GM21529 (cell line): ENCODE measurements at regions not wholly inside any gene's neighbourhood (a gene's known extent, or its start where the extent isn't known, plus 50 kb on each side); places are given as distances from the start of the nearest gene placed in this dataset.
"Not testable (repeated sequence)": the region's sequence is repeated elsewhere in the genome, so short reads cannot be mapped to it uniquely, and the experiment has no call there.

Experiments used
- ATAC-seq: cut with Tn5 transposase; IDR thresholded peaks from one replicate; pipeline ENCODE4 v1.9.1; 2021; ENCODE audit not compliant: unreplicated experiment

DNA sequence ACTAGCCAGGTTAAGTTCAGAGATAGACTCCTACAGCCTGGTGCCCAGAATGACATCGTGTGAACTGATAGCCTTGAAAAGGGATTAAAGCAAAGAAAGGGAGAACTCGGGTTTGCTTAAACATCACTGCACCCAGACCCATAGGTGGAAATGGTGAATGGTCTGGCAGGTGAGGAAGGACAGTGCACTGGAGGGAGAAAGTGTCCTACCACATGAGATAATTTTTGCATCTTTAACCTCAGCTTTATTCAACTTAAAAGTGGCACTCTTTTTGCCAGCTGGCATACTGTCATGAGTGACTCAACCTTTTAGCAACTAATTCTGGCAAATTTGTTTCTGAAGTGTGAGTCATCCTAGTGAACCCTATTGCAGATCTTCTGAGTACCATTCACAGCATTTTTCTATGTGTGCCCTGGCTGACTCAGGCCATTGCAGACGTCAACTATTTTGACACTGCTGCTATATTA is 53.0 kb upstream of the DAPP1 start:
- ATAC-seq, result no peak

DNA sequence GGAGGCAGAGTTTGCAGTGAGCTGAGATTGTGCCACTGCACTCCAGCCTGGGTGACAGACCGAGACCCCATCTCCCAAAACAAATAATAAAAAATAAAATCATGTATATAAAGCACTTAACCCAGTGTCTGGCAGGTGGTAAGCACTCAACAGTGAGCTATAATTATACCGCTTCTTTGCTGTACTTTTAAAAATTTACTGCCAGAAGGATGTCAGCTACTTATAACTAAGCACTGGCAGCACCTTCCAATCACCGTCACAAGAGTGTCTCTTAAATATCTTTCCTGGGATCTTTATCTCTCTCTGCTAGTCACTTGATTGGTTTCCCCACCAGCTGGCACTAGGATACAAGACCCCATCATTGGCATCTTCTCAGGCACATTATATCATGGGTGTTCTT is 53.9 kb upstream of the DAPP1 start:
- no peak for ATAC-seq

DNA sequence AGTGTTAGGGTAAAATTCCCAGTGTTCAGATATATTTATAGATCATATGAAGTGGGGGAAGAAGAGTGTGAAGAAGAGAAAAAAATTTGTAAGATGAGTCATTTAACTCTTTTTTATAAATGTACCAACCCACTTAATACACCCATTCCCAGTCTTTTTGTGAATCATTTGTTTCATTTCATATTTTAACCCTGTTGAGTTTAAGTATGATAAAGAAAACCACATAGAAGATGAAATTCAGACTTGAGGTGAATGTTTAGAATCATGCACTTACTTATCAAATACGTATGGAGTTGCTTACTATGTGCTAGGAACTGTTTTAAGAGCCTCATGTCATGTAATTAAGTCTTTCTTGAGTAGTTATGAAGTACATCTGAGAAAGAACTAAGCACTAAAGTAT is 56.6 kb upstream of the DAPP1 start:
- no peak for ATAC-seq

DNA sequence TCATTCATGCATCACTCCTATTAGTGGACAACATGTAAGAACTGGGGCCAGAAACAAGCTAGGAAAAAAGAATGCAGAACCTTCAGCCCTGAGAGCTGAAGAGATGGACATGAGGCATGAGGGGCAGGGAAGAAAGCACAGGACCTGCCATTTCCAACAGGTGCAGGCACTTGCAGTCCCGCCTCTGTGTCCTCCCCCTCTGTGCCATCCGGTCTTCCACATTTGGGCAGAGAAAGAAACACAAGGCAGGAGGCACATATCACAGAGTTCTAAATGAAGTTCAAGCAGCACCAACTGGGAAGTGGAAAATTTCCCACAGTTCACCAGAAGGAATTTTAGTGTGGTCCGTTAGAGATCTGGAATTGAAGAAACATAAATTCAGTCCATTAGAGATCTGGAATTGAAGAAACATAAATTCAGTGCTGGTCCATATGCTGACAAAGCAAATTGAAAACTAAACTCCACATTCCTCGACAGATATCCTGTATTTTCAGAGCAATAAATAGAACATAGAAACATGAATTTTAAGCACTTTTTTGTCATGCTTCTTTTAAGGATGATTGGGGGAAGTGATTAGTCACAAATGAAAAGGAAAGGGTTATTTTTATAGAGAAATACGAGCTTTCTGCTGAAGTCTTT is 57.2 kb upstream of the DAPP1 start:
- ATAC-seq, result no peak

DNA sequence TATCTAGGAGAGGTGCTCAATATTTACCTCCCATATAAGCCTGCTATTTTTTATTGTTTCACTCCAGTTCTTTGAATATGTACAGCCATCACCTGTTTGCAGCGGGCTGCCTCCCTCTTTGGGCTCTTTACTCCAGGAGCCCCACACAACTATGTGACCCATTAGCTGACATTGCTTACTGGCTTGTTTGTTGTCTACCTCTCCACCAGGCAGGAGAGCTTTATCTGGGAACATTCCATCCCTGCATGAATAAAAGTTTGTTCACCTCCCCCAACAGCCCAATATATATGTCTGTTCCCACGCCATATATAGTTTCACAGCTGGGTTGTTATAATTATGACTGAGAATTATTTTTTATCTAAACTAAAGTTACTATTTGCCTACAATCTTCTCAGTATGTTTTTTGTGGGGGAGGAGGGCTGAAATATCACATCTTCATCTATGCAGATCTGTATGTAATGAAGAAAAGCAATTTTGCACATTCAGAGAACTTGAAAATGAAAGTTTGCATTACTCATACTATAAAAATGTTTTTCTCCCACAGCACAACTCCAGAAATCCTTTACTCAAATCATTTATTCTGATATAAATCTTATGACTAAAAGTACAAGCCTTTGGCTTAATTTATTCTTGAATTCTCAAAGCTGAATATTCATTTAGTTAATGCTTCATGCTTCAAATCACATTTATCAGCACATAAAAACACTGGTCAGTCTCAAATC is 61.2 kb upstream of the DAPP1 start:
- ATAC-seq, result no peak

DNA sequence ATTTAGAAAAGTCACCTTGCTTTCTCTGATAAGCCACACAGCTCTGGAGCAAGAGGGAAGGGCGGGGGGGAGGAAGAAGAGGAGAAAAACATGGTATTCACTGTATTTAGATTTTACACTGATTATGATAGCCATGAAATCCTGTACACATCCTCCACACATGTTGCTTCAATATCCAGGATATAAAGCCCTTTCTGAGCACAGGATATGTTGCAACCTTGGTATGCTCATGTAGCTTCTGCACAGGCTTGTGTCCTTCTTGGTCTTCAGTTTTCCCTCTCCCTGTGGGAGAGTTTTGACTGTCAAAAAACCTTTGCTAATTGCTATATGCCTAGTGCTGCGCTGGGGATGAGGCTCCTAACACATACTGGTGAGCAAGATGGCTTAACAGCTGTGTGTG is 61.9 kb upstream of the DAPP1 start:
- no peak for ATAC-seq

DNA sequence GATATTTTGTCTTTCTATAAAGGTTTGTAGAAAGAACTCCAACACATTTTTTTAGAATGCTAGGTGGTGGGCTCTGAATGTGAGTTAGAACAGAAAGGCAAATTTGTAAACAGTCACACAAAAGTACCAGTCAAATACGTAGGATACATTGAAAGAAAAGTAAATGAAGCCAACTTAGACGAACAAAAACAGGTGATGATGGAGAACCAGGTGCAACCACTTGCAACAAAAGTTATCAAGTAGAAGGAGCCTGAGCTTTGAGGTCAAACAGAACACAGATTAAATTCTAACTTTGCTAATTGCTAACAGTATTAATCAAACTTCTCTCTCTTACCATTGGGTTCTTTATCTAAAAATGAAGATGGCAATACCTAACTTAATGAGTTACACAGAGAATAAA is 62.7 kb upstream of the DAPP1 start:
- no peak for ATAC-seq

DNA sequence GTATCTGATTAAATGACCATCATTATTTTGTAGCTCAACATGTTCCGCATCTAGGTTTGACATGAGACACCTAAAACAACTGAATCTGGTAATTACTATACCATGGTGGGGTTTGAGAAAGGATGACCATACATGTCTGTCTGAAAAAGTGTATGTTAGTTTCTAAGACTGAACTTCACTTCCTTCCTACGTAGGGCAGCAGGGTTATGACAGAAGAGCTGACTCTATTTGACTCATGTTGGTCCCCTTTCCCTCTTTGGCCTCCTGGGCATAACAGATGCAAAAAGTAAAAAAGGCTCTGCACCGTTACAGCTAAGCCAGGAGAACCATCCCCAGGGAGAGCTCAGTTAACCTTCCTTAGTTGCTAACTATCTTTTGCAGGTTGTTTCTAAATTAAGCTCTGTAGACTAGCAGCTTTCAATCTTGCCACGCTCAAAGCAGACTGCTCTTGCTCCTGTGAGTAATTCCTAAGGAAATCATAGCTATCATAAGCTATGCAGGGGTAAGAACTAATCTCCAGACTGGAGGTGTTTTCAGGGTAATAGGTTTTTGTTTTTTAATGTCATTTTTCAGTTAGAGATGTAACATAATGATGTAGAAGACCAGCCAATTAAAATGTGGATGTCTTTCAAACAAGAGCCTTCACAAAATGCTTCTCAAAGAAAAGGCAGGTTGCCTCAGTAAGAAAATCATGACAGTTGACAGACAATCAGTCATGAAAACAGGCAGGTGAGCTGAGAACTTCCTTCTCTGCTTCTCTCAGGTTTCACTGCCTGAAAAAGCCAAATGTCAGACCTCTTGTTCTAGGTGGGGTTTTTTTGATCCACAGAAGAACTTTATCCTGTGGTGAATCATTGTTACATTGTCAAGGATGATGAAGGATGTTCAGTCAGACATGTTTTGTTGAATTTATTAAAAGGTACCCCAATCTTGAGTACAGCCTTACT is 66.9 kb upstream of the DAPP1 start:
- ATAC-seq, result peak; percentile 52

DNA sequence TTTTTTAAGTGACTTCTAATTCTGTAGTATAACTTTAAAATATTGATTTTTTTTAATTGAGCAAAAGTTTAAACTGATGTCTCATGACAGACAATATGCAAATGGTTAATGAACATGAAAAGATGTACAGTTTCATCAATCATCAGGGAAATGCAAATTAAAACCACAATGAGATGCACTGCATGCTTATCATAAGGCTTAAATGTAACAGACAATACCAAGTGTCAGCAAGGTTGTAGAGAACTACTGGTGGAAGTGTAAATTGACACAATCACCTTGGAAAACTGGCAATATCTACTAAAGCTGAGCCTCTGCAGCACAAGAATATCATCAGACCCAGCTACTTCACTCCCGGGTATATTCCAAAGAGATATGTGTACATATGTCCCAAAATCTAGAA is 70.2 kb upstream of the DAPP1 start:
- no peak for ATAC-seq

DNA sequence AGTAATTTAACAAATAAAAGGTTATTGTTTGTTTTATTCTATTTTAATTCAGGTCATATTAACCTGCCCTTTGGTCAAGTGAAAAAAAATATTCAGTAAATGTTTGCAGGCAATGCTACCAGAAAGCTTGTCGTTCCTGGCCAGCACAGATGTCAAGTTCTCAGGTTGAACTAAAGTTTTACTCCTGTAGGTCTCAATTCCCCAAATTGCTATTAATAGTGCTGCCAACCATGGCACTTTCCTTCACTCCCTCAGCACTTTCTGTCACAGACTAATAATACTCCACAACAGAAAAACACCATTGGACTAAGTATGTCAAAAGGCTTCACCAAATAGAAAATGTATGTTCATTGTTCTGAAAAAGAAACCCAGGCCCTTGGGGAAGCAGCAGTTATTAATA is 79.2 kb upstream of the C4orf54 start:
- ATAC-seq, result no peak

DNA sequence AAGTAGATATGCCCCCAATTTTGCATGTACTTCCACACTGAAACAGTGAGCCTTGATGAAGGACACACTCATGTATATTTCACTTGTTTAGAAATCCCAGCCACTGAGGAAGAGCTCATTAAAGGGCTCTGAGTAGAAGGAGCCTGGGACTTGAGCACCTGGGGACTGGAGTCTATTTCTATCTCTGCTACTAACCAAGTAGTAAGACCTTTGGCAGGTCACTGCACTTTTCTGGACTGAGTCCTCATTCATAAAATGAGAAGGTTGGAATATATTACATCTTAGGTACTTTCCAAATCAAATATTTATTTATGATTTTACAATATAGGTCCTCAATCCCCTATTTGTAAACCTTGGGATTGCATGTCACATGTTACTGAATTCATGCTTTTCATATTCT is 78.2 kb upstream of the C4orf54 start:
- ATAC-seq, result no peak

DNA sequence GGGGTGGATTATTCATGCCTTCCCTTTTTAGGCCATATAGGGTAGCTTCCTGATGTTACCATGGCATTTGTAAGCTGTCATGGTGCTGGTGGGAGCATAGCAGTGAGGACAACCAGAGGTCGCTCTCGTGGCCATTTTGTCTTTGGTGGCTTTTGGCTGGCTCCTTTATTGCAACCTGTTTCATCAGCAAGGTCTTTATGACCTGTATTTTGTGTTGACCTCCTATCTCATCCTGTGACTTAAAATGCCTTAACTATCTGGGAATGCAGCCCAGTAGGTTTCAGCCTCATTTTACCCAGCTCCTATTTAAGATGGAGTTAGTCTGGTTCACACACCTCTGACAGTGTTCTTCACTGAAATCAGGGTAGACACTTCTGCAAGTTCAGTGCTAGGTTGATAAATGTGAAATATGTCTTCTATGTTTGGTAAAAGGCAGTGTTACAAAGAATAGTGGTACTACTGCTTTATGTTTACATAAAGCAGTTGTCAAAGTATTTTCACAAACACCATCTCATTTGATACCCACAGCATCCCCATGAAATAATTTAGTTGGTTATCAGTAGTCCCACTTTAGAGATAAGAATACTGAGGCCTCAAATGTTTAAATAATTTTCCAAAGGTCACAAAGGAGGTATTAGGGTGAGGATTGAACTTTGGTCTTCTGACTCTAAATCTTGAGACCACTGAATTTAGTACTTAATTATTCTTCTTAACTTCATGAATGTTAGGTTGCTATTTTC is 77.1 kb upstream of the C4orf54 start:
- ATAC-seq, result no peak

DNA sequence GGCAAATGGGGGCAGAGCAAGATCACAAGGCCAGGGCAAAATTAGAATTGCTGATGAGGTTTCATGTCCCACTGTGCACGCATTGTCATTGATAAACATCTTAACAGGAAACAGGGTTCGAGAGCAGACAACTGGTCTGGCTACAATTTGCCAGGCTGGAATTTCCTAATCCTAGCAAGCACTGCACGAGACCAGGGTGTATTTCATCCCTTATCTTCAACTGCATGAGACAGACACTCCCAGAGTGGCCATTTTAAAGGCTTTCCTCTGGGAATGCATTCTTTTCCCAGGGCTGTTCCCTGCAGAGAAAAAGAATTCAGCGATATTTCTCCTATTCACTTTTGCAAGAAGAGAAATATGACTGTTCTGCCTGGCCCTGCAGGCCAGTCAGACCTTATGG is 75.8 kb upstream of the C4orf54 start:
- not testable (repeated sequence) for ATAC-seq

DNA sequence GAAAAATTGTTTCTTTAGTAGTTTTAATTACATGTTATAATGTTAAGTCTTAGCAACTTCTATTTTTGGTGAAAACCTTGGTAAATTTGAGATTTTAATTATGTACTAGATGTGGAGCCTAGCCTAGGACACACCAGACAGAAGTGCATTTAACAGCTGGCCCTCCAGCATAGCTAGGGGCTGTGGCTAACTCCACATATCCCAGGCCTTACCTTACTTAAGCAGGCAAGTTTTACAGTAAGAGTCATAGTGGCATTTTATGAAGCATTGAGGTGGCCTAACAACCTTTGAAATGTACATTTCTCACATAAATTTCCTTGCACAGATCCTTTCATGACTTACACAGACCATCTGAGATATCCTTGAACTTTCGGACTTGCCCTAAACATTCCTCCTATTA is 71.6 kb upstream of the C4orf54 start:
- no peak for ATAC-seq

DNA sequence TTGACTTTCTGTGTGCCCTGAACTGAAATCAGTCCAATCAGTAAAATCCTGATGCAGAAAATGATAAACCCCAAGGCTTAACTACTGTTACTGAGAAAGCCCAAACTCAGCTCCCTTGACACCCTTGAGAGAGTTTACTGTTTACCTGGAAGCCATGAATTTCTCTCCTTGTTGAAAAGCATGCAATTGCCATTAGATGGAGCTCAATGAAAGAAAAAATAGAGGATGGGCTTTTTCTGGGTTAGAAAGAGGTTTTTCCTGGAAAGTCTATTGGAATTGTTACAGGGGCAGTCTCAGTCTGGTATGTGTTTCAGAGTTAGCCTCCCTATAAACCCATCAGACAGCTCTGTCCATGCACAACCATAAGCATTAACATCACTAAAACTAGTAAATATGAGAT is 66.4 kb upstream of the C4orf54 start:
- no peak for ATAC-seq

DNA sequence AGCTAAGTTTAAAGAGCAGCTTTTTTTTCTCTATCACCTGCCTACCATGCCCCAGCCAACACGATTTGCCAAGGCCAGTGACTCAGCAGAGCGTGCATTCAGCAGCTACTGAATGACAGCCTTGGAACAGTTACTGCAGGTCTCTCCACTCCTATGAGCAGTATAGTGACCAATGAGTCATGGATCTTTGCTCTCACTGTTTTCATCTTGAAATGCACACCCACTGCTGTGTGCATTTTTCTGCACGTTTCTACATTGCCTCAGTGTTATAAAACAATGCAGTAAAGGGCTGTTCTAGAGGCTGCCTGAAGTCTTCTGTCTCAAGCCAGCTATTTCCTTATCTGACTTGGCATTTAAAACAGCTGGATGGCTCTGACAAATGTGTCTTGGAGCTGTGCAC is 66.0 kb upstream of the C4orf54 start:
- ATAC-seq, result no peak

DNA sequence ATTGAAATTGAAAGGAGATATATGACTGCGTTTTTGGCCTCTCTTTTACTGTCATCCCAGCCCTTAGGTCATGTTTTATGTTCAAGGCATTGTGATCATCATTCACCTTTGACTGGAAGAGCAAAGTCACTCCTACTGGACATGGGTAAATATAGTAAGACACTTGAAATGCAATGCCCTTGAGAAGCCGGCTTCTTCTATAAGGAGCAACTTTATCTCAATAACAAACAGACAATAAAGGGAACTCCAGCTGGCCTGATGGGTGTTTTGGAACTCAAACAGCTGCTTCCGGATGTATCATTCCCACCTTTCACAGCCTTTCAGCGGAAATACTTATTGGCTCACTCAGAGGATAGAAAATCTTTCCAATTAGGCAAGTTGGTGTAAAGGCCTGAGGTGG is 65.1 kb upstream of the C4orf54 start:
- no peak for ATAC-seq

DNA sequence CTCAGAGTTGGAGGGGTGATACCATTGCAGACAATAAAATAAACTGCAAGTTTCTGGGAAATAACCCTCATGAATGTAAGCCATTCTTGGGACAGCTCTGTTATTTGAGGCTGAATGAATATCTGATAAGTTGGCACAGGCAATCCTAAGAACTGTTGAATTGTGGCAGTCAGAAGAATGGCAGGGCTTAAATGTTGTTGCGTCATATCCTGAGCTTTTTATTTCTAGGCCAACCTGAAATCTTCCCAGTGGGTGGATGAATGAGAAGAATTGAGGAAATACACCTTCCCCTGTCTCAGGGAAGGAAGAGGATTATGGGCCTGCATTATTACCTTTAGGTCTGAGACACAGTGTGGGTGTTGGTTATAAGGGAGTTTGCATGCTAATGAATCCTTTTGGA is 64.4 kb upstream of the C4orf54 start:
- no peak for ATAC-seq

DNA sequence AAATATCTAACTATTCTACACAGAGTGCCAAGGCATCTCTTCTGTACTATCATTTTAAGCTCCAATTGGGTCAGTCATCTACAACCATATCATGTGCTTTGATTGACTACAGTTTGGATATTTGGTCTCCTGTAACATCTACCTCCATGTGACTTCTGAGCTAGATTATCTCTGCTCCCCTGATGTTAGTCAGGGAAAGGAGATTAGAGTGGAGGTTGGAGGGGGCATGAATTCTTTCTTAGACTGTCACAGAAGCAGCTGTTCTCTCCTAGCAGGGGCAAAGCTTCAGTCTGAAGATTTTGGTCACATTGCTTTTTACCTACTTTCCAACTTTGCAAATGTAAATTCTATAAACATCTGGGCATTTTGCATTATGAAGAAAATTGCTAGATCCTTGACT is 62.6 kb upstream of the C4orf54 start:
- no peak for ATAC-seq

DNA sequence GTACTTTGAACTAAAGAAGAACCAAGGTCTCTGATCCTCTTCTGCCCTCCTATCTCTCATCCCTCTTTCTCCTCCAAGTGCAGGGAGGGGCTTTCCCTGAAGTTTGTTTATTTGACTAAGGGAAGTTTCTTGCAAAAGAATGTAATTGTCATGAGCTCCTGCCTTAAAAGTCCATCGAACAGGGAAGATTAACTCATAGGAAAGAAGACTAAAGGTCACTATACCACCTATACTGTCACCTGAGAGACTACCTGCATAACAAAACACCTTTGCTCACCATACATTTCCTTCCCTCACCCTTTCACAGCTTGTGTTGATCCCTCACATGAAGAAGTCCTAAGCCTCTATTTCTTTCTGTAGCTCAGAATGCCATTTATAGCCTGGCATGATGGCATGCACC is 59.4 kb upstream of the C4orf54 start:
- ATAC-seq, result no peak

DNA sequence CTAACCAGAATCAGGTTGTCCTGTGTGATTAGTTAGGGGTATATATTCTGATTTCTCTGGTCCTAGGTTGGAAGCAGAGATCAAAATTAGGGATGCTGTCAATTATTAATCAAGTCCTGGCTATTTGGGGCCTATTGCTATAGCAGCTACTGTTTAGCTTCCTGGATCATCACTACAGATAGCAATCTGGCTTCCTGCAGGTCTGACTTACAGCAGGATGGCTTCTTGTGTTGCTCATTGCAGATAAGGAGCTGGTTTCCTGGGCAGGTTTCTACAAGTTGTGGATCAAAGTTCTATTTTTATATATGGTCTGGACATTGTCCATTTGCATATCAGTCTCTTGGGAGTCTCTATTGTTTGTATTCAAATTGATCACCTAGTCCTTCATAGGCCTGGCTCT is 57.7 kb upstream of the C4orf54 start:
- ATAC-seq, result no peak
